ENCODE measurements at regions not wholly inside any gene's neighbourhood (a gene's known extent, or its start where the extent isn't known, plus 50 kb on each side); places are given as distances from the start of the nearest gene placed in this dataset.

DNA sequence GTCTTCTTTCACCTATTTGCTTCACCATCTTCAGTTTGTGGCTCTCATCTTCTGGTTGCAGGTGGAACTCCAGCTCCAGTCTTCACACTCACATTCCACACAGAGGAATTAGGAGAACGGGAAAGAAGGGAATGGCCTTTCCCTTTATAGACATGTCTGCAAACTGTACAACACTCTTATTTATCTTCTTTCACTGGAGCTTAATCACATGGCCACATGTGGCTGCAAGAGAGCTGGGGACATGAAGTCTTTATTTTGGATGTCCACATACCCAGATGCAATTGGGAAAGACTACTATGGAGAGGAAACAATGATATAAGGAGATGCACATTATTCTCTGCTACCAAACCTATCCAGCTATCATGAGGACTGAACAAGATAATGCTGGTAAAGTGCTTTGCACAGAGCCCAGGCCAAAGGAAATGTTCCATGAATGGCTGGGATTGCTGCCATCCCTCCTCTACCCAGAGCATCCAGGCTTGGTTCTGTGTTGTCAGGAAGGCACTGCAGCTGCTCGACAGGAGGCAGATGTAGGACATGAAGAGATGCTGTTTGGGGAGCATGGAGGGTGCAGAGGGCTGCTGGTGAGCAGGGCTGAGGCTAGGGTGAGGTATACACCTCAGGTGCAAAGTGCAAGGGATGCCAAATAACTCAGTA is 183.8 kb upstream of the TBX20 start:
- DNase-seq, result no peak

DNA sequence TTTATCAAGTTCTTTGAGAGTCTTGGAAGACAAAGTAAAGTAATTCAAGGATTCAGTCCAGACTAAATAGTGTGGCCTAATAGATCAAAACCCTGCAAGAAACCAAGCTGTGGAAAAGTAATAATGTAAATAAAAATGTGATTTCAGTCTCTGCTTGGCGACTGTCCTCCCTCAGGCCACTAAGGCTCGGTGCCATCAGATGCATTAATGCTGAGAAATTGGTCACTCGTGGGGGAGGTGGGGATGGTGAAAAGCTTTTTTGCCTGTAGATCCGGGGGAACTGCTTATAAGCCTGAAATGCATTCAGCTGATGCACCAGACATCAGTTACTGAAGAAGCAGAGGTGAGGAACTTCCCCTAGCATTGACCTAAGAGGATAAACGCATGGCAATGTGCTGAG is 182.6 kb upstream of the TBX20 start:
- DNase-seq, result no peak

DNA sequence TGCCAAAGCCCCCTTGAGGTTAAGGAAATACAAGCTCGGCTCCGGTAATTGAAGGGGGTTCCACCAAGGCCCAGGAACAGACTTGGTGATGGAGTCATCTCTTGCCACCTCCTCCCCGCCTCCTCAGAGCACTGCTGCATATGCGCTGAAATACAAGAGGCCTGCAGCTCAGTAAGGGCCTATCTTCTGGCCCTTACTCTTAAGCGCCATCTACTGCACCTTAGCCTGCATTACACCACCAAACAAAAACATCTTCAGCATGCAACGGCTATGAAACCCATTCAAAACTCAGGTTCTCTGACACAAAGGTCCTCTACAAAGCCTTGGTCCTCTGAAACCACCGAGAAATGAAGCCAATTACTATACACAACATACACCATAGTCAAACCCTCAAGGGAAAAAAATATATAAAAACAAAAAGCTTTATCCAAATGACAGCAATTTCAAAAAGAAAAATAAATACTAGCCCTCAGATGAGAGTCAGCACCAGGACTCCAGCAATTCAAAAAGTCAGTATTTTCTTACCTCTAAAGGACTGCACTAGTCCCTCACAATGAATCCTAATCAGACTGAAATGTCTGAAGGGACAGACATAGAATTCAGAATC is 176.8 kb upstream of the TBX20 start:
- DNase-seq, result no peak

DNA sequence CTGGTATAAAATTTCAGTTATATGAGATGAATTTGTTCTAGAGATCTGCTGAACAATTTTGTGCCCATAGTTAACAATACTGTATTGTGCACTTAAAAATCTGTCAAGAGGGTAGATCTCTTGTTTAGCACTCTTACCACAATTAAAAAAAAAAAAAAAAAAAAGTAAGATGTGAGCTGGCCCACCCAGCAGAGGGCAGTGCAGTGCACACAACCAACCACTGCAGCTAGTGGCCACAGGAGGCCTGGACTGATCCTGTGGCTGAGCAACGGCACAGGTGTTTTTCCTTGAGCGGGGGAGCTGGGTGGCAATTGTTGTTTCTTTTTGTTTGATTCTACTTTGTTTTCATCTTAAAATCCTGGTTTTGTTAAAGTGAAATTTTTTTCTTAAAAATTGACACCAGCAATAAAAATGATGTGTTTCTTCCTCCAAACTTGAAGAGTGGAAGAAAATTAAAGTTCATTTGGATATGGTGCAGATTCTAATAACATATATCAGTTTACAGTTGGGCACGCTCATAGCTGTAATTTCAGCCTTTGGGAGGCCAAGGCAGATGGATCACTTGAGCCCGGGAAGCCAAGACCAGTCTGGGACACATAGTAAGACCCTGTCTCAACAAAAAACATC is 171.1 kb upstream of the TBX20 start:
- DNase-seq, result peak; percentile 50 to 54

GRCh38 chr7:35424440-35424839 is 170.5 kb upstream of the TBX20 start:
- DNase-seq, result no peak

DNA sequence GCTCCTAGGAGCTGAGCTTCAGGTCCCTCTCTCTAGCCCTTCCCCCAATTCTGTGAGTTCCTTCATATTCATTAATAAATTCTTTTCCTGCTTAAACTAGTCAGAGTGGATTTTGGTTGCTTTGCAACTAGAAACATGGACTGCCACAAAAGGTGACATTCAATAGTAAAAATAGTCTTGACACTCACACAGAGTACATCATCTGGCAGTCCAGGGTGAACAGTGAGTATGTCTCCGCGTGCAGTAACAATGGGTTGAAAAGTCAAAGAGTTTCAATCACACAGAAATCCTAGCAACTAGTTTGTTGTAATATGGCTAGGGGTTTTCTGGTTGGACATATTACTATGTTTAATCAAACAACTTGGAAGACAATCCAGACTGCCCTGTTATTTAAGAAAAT is 168.8 kb upstream of the TBX20 start:
- no peak for DNase-seq

- DNase-seq, result no peak
These were observed 166.8 kb upstream of the TBX20 start for GRCh38 chr7:35420656-35421055.

- DNase-seq, result no peak
These were observed 165.5 kb upstream of the TBX20 start for GRCh38 chr7:35419391-35419755.

- DNase-seq, result no peak
These were observed 165.0 kb upstream of the TBX20 start for GRCh38 chr7:35418716-35419390.

GRCh38 chr7:35416568-35416967 is 162.7 kb upstream of the TBX20 start:
- DNase-seq, result no peak

GRCh38 chr7:35415411-35415822 is 161.5 kb upstream of the TBX20 start:
- DNase-seq, result no peak

- DNase-seq, result no peak
These were observed 157.4 kb upstream of the TBX20 start for GRCh38 chr7:35411331-35411730.

GRCh38 chr7:35405461-35405860 is 151.6 kb upstream of the TBX20 start:
- DNase-seq, result no peak

- no peak for DNase-seq
These were observed 147.4 kb upstream of the TBX20 start for GRCh38 chr7:35401217-35401879.

DNA sequence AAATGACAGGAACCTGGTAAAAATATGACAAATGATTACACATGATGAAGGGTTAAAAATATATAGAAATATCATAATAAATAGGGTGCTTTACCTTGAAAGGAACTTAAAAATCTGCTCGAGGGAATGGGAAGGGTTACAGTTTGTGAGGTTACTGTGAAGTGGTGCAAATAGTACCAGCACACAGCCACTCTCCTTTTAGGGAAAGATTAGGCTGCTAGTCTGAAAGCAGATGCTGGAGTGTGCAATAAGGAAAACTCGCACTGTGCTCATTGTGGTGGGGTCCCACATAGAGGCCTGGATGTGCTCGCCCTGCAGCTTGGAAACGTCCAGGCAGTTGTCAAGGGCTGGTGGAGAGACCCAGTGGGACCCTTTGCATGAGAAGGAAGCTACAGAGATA is 145.9 kb upstream of the TBX20 start:
- no peak for DNase-seq

- DNase-seq, result no peak
These were observed 145.3 kb upstream of the TBX20 start for GRCh38 chr7:35399216-35399615.

GRCh38 chr7:35398518-35398917 is 144.6 kb upstream of the TBX20 start:
- no peak for DNase-seq

- no peak for DNase-seq
These were observed 136.2 kb upstream of the TBX20 start for GRCh38 chr7:35390146-35390545.

GRCh38 chr7:35389636-35390035 is 135.7 kb upstream of the TBX20 start:
- no peak for DNase-seq

DNA sequence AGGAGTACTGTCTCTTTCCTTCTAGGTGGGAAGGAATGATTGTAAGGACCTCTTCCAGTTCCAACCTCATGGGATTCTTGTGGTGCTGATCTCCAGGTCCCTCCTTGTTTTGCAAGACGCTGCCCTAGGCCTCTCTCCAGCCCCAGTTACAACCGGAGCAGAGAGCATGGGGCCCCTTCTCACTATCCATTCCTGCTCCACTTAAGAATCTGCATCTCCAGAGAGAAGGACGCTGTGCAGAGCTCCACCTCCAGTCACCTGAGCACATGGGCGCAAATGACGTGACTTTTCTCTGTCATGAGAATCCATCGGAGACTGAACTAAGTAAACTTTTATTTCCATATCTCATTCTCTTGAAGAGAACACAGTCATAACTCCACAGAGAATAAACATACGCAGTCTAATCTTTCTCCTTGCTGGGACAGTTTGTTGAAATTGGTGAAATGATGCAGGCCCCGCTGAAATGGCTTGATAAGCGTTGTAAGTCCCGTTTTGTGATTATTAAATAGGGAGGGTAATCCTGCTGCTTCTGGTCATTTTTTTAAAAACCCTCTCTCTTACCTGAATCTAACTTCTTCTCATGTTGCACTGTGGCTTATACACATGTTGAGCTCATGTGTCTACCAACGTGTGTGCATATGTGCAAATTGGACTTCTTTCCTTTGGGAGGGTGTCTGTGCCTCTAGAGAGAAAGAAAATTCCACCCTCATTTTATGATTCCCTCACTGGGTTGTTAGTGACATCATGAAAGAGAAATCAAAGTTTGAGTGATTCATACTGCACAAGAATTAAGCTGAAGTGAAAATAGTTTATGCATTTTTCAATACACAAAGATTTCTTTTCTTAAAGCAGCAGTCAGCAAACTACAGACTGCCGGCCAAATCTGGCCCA is 133.2 kb upstream of the TBX20 start:
- no peak for DNase-seq

GRCh38 chr7:35386082-35386815 is 132.3 kb upstream of the TBX20 start:
- DNase-seq, result no peak
